HEK293 (cell line): ENCODE measurements at regions not wholly inside any gene's neighbourhood (a gene's known extent, or its start where the extent isn't known, plus 50 kb on each side); places are given as distances from the start of the nearest gene placed in this dataset.

Source experiments
- CTCF ChIA-PET: fragments of 350-600 bp; formaldehyde crosslinking; extraction: SDS; loops from one replicate; lab custom pipeline; 2021; ENCODE audit warnings: antibody characterized with exemption; lab: Yijun Ruan, JAX
- POLR2A ChIA-PET: fragments of 300-600 bp; formaldehyde crosslinking; extraction: SDS; loops from one replicate; lab custom pipeline; 2020; ENCODE audit warnings: antibody characterized with exemption, inconsistent platforms; lab: Yijun Ruan, JAX
- H3K27ac ChIP-seq: fragments of 200-500 bp; sonication (Bioruptor generic); 2 replicates; pipeline ENCODE4 v1.5.1; 2014; ENCODE audit warnings: low read depth, low read length, control low read depth, inconsistent platforms; ENCODE audit errors: extremely low read depth
- H3K36me3 ChIP-seq, 2 experiments: fragments of 200-500 bp in 1 of 2; sonication (Bioruptor generic) in 1 of 2; 1 replicate in 1 of 2; 2 replicates in 1 of 2; pipeline ENCODE4 v1.5.1; 2014 to 2017; ENCODE audit warnings: inconsistent platforms in 2 of 2, low read length in 2 of 2; ENCODE audit not compliant: control insufficient read depth in 2 of 2, insufficient read depth in 1 of 2
- H3K4me1 ChIP-seq: fragments of 200-500 bp; sonication (Bioruptor generic); 2 replicates; pipeline ENCODE4 v1.5.1; 2014; ENCODE audit warnings: mild to moderate bottlenecking, low read length, inconsistent platforms; ENCODE audit not compliant: control insufficient read depth, insufficient read depth
- H3K4me3 ChIP-seq: 2 replicates; pipeline ENCODE4 v1.5.1; 2011; ENCODE audit warnings: low read depth, mild to moderate bottlenecking, control low read depth, low read length, moderate library complexity
- H3K9me3 ChIP-seq: fragments of 200-500 bp; sonication (Bioruptor generic); 2 replicates; pipeline ENCODE4 v1.5.1; 2014; ENCODE audit warnings: low read depth, low read length, inconsistent platforms; ENCODE audit not compliant: control insufficient read depth, insufficient read depth
- CTCF ChIP-seq: fragments of 450-650 bp; formaldehyde crosslinking; IDR thresholded peaks from 2 replicates; pipeline ENCODE4 v1.5.1; 2016; ENCODE audit warnings: missing biosample characterization, missing genetic modification characterization
- HOXD13 ChIP-seq: sonication (generic); formaldehyde crosslinking; IDR thresholded peaks from 2 replicates; pipeline ENCODE4 v1.8.0; 2022; ENCODE audit warnings: missing genetic modification reagents, borderline replicate concordance
- KLF8 ChIP-seq: fragments of 450-650 bp; formaldehyde crosslinking; IDR thresholded peaks from 2 replicates; pipeline ENCODE4 v1.5.1; 2016; ENCODE audit warnings: missing biosample characterization, missing genetic modification characterization
- MEIS1 ChIP-seq: sonication (generic); formaldehyde crosslinking; IDR thresholded peaks from 2 replicates; pipeline ENCODE4 v1.8.1; 2022; ENCODE audit warnings: missing genetic modification reagents, mild to moderate bottlenecking, borderline replicate concordance
- MYNN ChIP-seq: fragments of 450-650 bp; formaldehyde crosslinking; IDR thresholded peaks from 2 replicates; pipeline ENCODE4 v1.5.1; 2016; ENCODE audit warnings: missing biosample characterization, missing genetic modification characterization, borderline replicate concordance
- SALL2 ChIP-seq: fragments of 450-650 bp; formaldehyde crosslinking; IDR thresholded peaks from 2 replicates; pipeline ENCODE4 v1.5.0; 2017; ENCODE audit warnings: missing biosample characterization, mild to moderate bottlenecking, missing genetic modification characterization, borderline replicate concordance
- SP7 ChIP-seq: fragments of 450-650 bp; formaldehyde crosslinking; IDR thresholded peaks from 2 replicates; pipeline ENCODE4 v1.5.1; 2016; ENCODE audit warnings: missing biosample characterization, missing genetic modification characterization
- ZBTB7A ChIP-seq: fragments of 450-650 bp; formaldehyde crosslinking; IDR thresholded peaks from 2 replicates; pipeline ENCODE4 v1.5.1; 2016; ENCODE audit warnings: low read depth, missing biosample characterization, missing genetic modification characterization
- ZFP41 ChIP-seq: fragments of 450-650 bp; formaldehyde crosslinking; IDR thresholded peaks from 2 replicates; pipeline ENCODE4 v1.5.1; 2016; ENCODE audit warnings: missing biosample characterization, missing genetic modification characterization, borderline replicate concordance
- ZNF138 ChIP-seq: fragments of 450-650 bp; formaldehyde crosslinking; IDR thresholded peaks from 2 replicates; pipeline ENCODE4 v1.5.1; 2016; ENCODE audit warnings: missing biosample characterization, missing genetic modification characterization, borderline replicate concordance
- ZNF19 ChIP-seq: fragments of 450-650 bp; formaldehyde crosslinking; IDR thresholded peaks from 2 replicates; pipeline ENCODE4; 2016; ENCODE audit warnings: missing biosample characterization, missing genetic modification characterization, low read depth
- ZNF23 ChIP-seq: fragments of 450-650 bp; formaldehyde crosslinking; IDR thresholded peaks from 2 replicates; pipeline ENCODE4 v1.5.1; 2016; ENCODE audit warnings: missing biosample characterization, missing genetic modification characterization, borderline replicate concordance
- ZNF266 ChIP-seq: fragments of 450-650 bp; formaldehyde crosslinking; IDR thresholded peaks from 2 replicates; pipeline ENCODE4 v1.5.1; 2016; ENCODE audit warnings: missing biosample characterization, missing genetic modification characterization, low read depth
- ZNF423 ChIP-seq: fragments of 450-650 bp; formaldehyde crosslinking; IDR thresholded peaks from 2 replicates; pipeline ENCODE4 v1.5.1; 2016; ENCODE audit warnings: missing biosample characterization, missing genetic modification characterization
- ZNF549 ChIP-seq: fragments of 450-650 bp; IDR thresholded peaks from 2 replicates; pipeline ENCODE4 v1.5.1; 2018; ENCODE audit warnings: missing biosample characterization, missing genetic modification characterization, mild to moderate bottlenecking, inconsistent platforms, moderate library complexity
- ZNF560 ChIP-seq: fragments of 450-650 bp; formaldehyde crosslinking; IDR thresholded peaks from 2 replicates; pipeline ENCODE4 v1.5.1; 2017; ENCODE audit warnings: missing biosample characterization, missing genetic modification characterization, borderline replicate concordance
- ZNF561 ChIP-seq: fragments of 450-650 bp; IDR thresholded peaks from 2 replicates; pipeline ENCODE4 v1.5.1; 2018; ENCODE audit warnings: missing biosample characterization, missing genetic modification characterization, borderline replicate concordance
- ZNF692 ChIP-seq: fragments of 450-650 bp; formaldehyde crosslinking; IDR thresholded peaks from 2 replicates; pipeline ENCODE4 v1.5.1; 2016; ENCODE audit warnings: missing biosample characterization, missing genetic modification characterization
- ZNF785 ChIP-seq: fragments of 450-650 bp; formaldehyde crosslinking; IDR thresholded peaks from 2 replicates; pipeline ENCODE4 v1.5.1; 2016; ENCODE audit warnings: missing biosample characterization, missing genetic modification characterization
- ZNF791 ChIP-seq: fragments of 450-650 bp; formaldehyde crosslinking; IDR thresholded peaks from 2 replicates; pipeline ENCODE4 v1.5.1; 2016; ENCODE audit warnings: missing biosample characterization, missing genetic modification characterization
- ZSCAN23 ChIP-seq: fragments of 450-650 bp; formaldehyde crosslinking; IDR thresholded peaks from 2 replicates; pipeline ENCODE4 v1.5.1; 2016; ENCODE audit warnings: missing biosample characterization, missing genetic modification characterization
- ZXDB ChIP-seq: fragments of 450-650 bp; formaldehyde crosslinking; IDR thresholded peaks from 2 replicates; pipeline ENCODE4 v1.5.1; 2016; ENCODE audit warnings: missing biosample characterization, missing genetic modification characterization
- TF ChIP-seq, protein P1 (sequence below): IDR thresholded peaks from 2 replicates; pipeline ENCODE4 v1.6.1; 2011; ENCODE audit warnings: mild to moderate bottlenecking, low read depth, low read length, borderline replicate concordance
- TF ChIP-seq, protein P2 (sequence below): fragments of 450-650 bp; formaldehyde crosslinking; IDR thresholded peaks from 2 replicates; pipeline ENCODE4 v1.5.1; 2017; ENCODE audit warnings: missing biosample characterization, missing genetic modification characterization

GRCh38 chr18:25743646-25744151 lies 346.7 kb downstream of the SS18 start:
- no peaks in the 10 kb centered on the region for H3K9me3 ChIP-seq
- ChIA-PET POLR2A (no interaction called here), CTCF (no interaction called here)
- H3K4me1 ChIP-seq: no peaks in the 10 kb centered on the region
- TF ChIP-seq, protein P1, sequence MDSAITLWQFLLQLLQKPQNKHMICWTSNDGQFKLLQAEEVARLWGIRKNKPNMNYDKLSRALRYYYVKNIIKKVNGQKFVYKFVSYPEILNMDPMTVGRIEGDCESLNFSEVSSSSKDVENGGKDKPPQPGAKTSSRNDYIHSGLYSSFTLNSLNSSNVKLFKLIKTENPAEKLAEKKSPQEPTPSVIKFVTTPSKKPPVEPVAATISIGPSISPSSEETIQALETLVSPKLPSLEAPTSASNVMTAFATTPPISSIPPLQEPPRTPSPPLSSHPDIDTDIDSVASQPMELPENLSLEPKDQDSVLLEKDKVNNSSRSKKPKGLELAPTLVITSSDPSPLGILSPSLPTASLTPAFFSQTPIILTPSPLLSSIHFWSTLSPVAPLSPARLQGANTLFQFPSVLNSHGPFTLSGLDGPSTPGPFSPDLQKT: no peak
- TF ChIP-seq ZNF23 (tag by site-specific recombination): no peak
- TF ChIP-seq ZNF549 (tag by site-specific recombination): no peak
- no peak for TF ChIP-seq ZNF138 (tag by site-specific recombination)
- TF ChIP-seq ZNF19: no peak
- TF ChIP-seq HOXD13 (CRISPR knock-in tag): no peak
- TF ChIP-seq ZNF266 (tag by site-specific recombination): no peak
- 0 out of 2 replicates have a peak, but pooled peaks have one; percentile 7 for TF ChIP-seq CTCF (tag by site-specific recombination)
- no peak for TF ChIP-seq ZBTB7A (tag by site-specific recombination)
- H3K27ac ChIP-seq: no peak overlapping the region
- no peaks in the 10 kb centered on the region for H3K36me3 ChIP-seq
- no peak overlapping the region for H3K4me3 ChIP-seq

- Histone ChIP-seq H3K4me3 (no peak overlapping the region), H3K27ac (no peak overlapping the region), H3K36me3 (no peaks in the 10 kb centered on the region), H3K4me1 (no peaks in the 10 kb centered on the region; the same call in 1 of the 2 replicates), H3K9me3 (no peaks in the 10 kb centered on the region)
- POLR2A ChIA-PET: no interaction called here
- CTCF ChIA-PET: interaction anchor here (0.7 kb wide), 1 partner anchor 511 kb away, joined by 7 read pairs; no protein-coding TSS in a partner anchor
- no peak for TF ChIP-seq ZSCAN23 (tag by site-specific recombination)
- TF ChIP-seq ZXDB (tag by site-specific recombination): no peak
- TF ChIP-seq ZNF785 (tag by site-specific recombination): no peak
- no peak for TF ChIP-seq SP7 (tag by site-specific recombination)
- no peak for TF ChIP-seq ZNF423
- no peak for TF ChIP-seq ZFP41
- TF ChIP-seq KLF8 (tag by site-specific recombination): no peak
- TF ChIP-seq, protein P2, sequence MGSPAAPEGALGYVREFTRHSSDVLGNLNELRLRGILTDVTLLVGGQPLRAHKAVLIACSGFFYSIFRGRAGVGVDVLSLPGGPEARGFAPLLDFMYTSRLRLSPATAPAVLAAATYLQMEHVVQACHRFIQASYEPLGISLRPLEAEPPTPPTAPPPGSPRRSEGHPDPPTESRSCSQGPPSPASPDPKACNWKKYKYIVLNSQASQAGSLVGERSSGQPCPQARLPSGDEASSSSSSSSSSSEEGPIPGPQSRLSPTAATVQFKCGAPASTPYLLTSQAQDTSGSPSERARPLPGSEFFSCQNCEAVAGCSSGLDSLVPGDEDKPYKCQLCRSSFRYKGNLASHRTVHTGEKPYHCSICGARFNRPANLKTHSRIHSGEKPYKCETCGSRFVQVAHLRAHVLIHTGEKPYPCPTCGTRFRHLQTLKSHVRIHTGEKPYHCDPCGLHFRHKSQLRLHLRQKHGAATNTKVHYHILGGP (tag by site-specific recombination): no peak
- no peak for TF ChIP-seq ZNF561 (tag by site-specific recombination)
- TF ChIP-seq MYNN: no peak
- TF ChIP-seq ZNF791: no peak
- TF ChIP-seq SALL2: no peak
- TF ChIP-seq ZNF692: no peak
- TF ChIP-seq ZNF560: no peak
- no peak for TF ChIP-seq MEIS1
Measured at GRCh38 chr18:25739376-25739775, 351.0 kb downstream of the SS18 start.
